H1 (cell line): ENCODE measurements at regions not wholly inside any gene's neighbourhood (a gene's known extent, or its start where the extent isn't known, plus 50 kb on each side); places are given as distances from the start of the nearest gene placed in this dataset.

ENCODE experiments used
- CTCF ChIA-PET: fragments of 300-600 bp; sonication (Branson Sonifier 250); formaldehyde crosslinking; loops from one replicate; lab custom pipeline; 2021; ENCODE audit not compliant: partially characterized antibody; lab: Charles Lee
- POLR2A ChIA-PET: fragments of 300-600 bp; sonication (Branson Sonifier 250); formaldehyde crosslinking; loops from one replicate; lab custom pipeline; 2021; ENCODE audit warnings: inconsistent platforms; ENCODE audit not compliant: partially characterized antibody; lab: Charles Lee
- DNase-seq, 2 experiments: peaks; one replicate each; pipeline versions ENCODE4 v3.0.0 to v3.0.0-alpha.2; 2010 to 2022; ENCODE audit warnings: low spot score in 2 of 2, low read depth in 1 of 2, mixed read lengths in 1 of 2
- FAIRE-seq: peaks from 2 replicates; lab custom pipeline; 2011; peaks lifted over from hg19 to GRCh38; lab: Jason Lieb, UNC
- H2AFZ ChIP-seq: 2 replicates; pipeline ENCODE4 v1.8.1; 2012; ENCODE audit warnings: low read length, inconsistent platforms
- H2AK5ac ChIP-seq: 2 replicates; pipeline ENCODE4 v1.6.1; 2013; ENCODE audit warnings: low read depth, low read length
- H2BK120ac ChIP-seq: replicated peaks from 2 replicates; pipeline ENCODE3; 2013; ENCODE audit warnings: low read depth, low read length, inconsistent platforms
- H2BK12ac ChIP-seq: 2 replicates; pipeline ENCODE4 v1.6.1; 2013; ENCODE audit warnings: low read depth, low read length
- H2BK15ac ChIP-seq: 2 replicates; pipeline ENCODE4 v1.6.1; 2013; ENCODE audit warnings: low read length
- H2BK20ac ChIP-seq: 2 replicates; pipeline ENCODE4 v1.6.1; 2013; ENCODE audit warnings: low read length
- H2BK5ac ChIP-seq: 2 replicates; pipeline ENCODE4 v1.6.1; 2013; ENCODE audit warnings: low read depth, low read length
- H3K14ac ChIP-seq: 2 replicates; pipeline ENCODE4 v1.6.1; 2013; ENCODE audit warnings: inconsistent platforms; ENCODE audit not compliant: insufficient read length
- H3K18ac ChIP-seq: 2 replicates; pipeline ENCODE4 v1.6.1; 2013; ENCODE audit warnings: low read length; ENCODE audit errors: extremely low read depth
- H3K23ac ChIP-seq: 2 replicates; pipeline ENCODE4 v1.6.1; 2013; ENCODE audit warnings: inconsistent platforms; ENCODE audit not compliant: insufficient read length
- H3K23me2 ChIP-seq: 2 replicates; pipeline ENCODE4 v1.6.1; 2013; ENCODE audit warnings: low read depth, low read length
- H3K27ac ChIP-seq: 2 replicates; pipeline ENCODE4 v1.6.1; 2011; ENCODE audit warnings: low read depth, low read length, inconsistent platforms
- H3K27me3 ChIP-seq, 4 experiments: replicated peaks in 1 of 4; 1 replicate in 1 of 4; 2 replicates in 3 of 4; pipeline versions ENCODE4 v1.6.1 to v1.8.1; 2011 to 2013; ENCODE audit warnings: low read length in 3 of 4, mild to moderate bottlenecking in 3 of 4, inconsistent platforms in 2 of 4, mixed read lengths in 2 of 4, moderate library complexity in 1 of 4; ENCODE audit not compliant: control insufficient read depth in 3 of 4, insufficient read depth in 3 of 4; ENCODE audit errors: extremely low read depth in 1 of 4
- H3K36me3 ChIP-seq, 4 experiments: 2 replicates each; pipeline versions ENCODE4 v1.6.1 to v1.8.1; 2011 to 2013; ENCODE audit warnings: mild to moderate bottlenecking in 4 of 4, low read length in 3 of 4, moderate library complexity in 2 of 4, control low read depth in 1 of 4, inconsistent platforms in 1 of 4; ENCODE audit not compliant: insufficient read depth in 4 of 4, control insufficient read depth in 2 of 4
- H3K4ac ChIP-seq: replicated peaks from 2 replicates; pipeline ENCODE3; 2013; ENCODE audit warnings: low read length, low read depth, mixed read lengths, inconsistent platforms; ENCODE audit not compliant: insufficient read length
- H3K4me1 ChIP-seq, 4 experiments: replicated peaks in 1 of 4; 1 replicate in 1 of 4; 2 replicates in 3 of 4; pipeline versions ENCODE4 v1.6.1 to v1.8.1; 2011 to 2013; ENCODE audit warnings: low read length in 3 of 4, inconsistent platforms in 2 of 4, mixed read lengths in 1 of 4; ENCODE audit not compliant: insufficient read depth in 4 of 4, control insufficient read depth in 3 of 4
- H3K4me2 ChIP-seq, 2 experiments: 2 replicates each; pipeline versions ENCODE4 v1.6.1 to v1.8.1; 2011 to 2013; ENCODE audit warnings: low read depth in 2 of 2, low read length in 2 of 2, control low read depth in 1 of 2, inconsistent platforms in 1 of 2, mild to moderate bottlenecking in 1 of 2; ENCODE audit not compliant: insufficient read depth in 1 of 2
- H3K4me3 ChIP-seq, 4 experiments: fragments of 200-600, 300-600 bp in 1 of 4; sonication (generic), shearing (Covaris generic), sonication (Bioruptor Twin) in 1 of 4; 2 replicates each; pipeline versions ENCODE4 v1.5.1 to v1.8.1; 2011 to 2016; ENCODE audit warnings: low read length in 4 of 4, low read depth in 3 of 4, control low read depth in 2 of 4, inconsistent platforms in 2 of 4, mild to moderate bottlenecking in 2 of 4, mixed read lengths in 1 of 4, moderate library complexity in 1 of 4; ENCODE audit not compliant: insufficient read depth in 2 of 4; ENCODE audit errors: extremely low read depth in 1 of 4
- H3K56ac ChIP-seq: replicated peaks from 2 replicates; pipeline ENCODE3; 2013; ENCODE audit warnings: low read depth, mild to moderate bottlenecking, mixed read lengths, low read length, inconsistent platforms; ENCODE audit not compliant: insufficient read length
- H3K79me1 ChIP-seq: 2 replicates; pipeline ENCODE4 v1.6.1; 2013; ENCODE audit warnings: low read depth, low read length, control low read depth
- H3K79me2 ChIP-seq, 2 experiments: 2 replicates each; pipeline versions ENCODE4 v1.6.1 to v1.8.1; 2012 to 2013; ENCODE audit warnings: low read length in 2 of 2, mild to moderate bottlenecking in 2 of 2, inconsistent platforms in 1 of 2; ENCODE audit not compliant: insufficient read depth in 2 of 2, control insufficient read depth in 1 of 2
- H3K9ac ChIP-seq, 4 experiments: replicated peaks in 1 of 4; 1 replicate in 1 of 4; 2 replicates in 3 of 4; pipeline versions ENCODE4 v1.6.1 to v1.8.1; 2011 to 2013; ENCODE audit warnings: low read depth in 3 of 4, low read length in 3 of 4, control low read depth in 2 of 4, mild to moderate bottlenecking in 2 of 4, moderate library complexity in 2 of 4, inconsistent platforms in 1 of 4; ENCODE audit errors: extremely low read depth in 1 of 4
- H3K9me3 ChIP-seq, 2 experiments: 2 replicates each; pipeline versions ENCODE4 v1.6.1 to v1.8.1; 2012 to 2013; ENCODE audit warnings: mild to moderate bottlenecking in 2 of 2, moderate library complexity in 2 of 2, control low read depth in 1 of 2, inconsistent platforms in 1 of 2, low read depth in 1 of 2, low read length in 1 of 2, mixed read lengths in 1 of 2; ENCODE audit not compliant: insufficient read depth in 2 of 2
- H4K20me1 ChIP-seq, 2 experiments: replicated peaks in 1 of 2; 2 replicates each; pipeline versions ENCODE3 to v1.8.1; 2011 to 2013; ENCODE audit warnings: inconsistent platforms in 2 of 2, low read length in 2 of 2, mild to moderate bottlenecking in 1 of 2; ENCODE audit not compliant: insufficient read depth in 2 of 2, control insufficient read depth in 1 of 2
- H4K5ac ChIP-seq: 2 replicates; pipeline ENCODE4 v1.6.1; 2013; ENCODE audit warnings: low read length, low read depth, mixed read lengths, inconsistent platforms; ENCODE audit not compliant: insufficient read length
- H4K8ac ChIP-seq: 2 replicates; pipeline ENCODE4 v1.8.0; 2013; ENCODE audit warnings: mild to moderate bottlenecking, moderate library complexity, low read length, inconsistent platforms; ENCODE audit not compliant: insufficient read depth; ENCODE audit errors: extremely low read depth
- H4K91ac ChIP-seq: replicated peaks from 2 replicates; pipeline ENCODE3; 2013; ENCODE audit warnings: low read length, mixed read lengths, inconsistent platforms; ENCODE audit not compliant: insufficient read length
- SIN3A ChIP-seq, 2 experiments: IDR thresholded peaks in 1 of 2; conservative IDR thresholded peaks in 1 of 2; 2 replicates each; pipeline ENCODE4 v1.6.1; 2011 to 2012; ENCODE audit warnings: low read length in 2 of 2, improper control_type of control experiment in 1 of 2, low read depth in 1 of 2, mild to moderate bottlenecking in 1 of 2
- WGBS, 2 experiments: shearing (Covaris generic) in 1 of 2; methylation state at CpG; one replicate each; pipeline versions ENCODE4 v1.1.6 to v1.1.7; 2013 to 2015; ENCODE audit warnings: low lambda C conversion rate in 2 of 2, mixed read lengths in 2 of 2, inconsistent platforms in 1 of 2, low coverage in 1 of 2, missing lambda C conversion rate in 1 of 2; ENCODE audit not compliant: insufficient replicate concordance in 2 of 2, insufficient coverage in 1 of 2, insufficient read length in 1 of 2; ENCODE audit errors: extremely low coverage in 1 of 2, missing lambda C conversion rate in 1 of 2; 5-methylcytosine and 5-hydroxymethylcytosine counted together

DNA sequence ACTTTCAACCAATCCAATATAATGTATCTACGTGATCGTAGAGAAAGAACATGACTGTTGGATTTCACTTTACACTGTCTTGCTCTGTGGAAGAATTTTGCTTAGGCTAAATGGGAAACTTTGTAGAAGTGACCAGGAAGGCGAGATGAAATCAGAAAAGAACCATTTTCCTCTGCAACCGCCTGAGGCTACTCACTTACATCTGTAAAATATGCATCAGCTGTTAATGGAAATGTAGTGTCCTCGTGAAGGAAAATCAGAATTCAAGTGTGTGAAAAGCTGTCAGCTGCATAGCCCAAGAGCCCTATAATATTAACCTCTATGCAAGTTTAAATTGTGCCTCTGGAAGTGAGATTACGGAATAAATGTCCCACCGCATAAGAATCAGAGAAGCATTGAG lies 277.9 kb downstream of the C6orf118 start:
- ChIA-PET CTCF (no interaction called here), POLR2A (no interaction called here)
- no peak overlapping the region for H2BK15ac ChIP-seq
- H3K23me2 ChIP-seq, result no peaks in the 10 kb centered on the region
- whole genome bisulfite sequencing, 2 experiments, result 94% methylated on average over 7 of the region's 7 CpGs; no CpG with 5 or more reads in 1 of the 2 experiments
- no peak overlapping the region for H2BK120ac ChIP-seq
- H3K4ac ChIP-seq, result no peak overlapping the region
- no peak overlapping the region for H2AK5ac ChIP-seq
- H2BK20ac ChIP-seq, result no peak overlapping the region
- peaks cover 6 to 20% of the 10 kb centered on the region in 2 experiments; a peak in 3 of 4 replicates for H3K9me3 ChIP-seq
- FAIRE-seq (no peak), DNase-seq (no peak)
- no peak overlapping the region for H3K27ac ChIP-seq
- no peak overlapping the region for H4K91ac ChIP-seq
- H4K5ac ChIP-seq, result no peak overlapping the region
- no peaks in the 10 kb centered on the region; a peak in 1 of 8 replicates for H3K36me3 ChIP-seq
- no peak overlapping the region for H3K23ac ChIP-seq
- no peaks in the 10 kb centered on the region for H3K4me1 ChIP-seq
- no peak overlapping the region for H3K14ac ChIP-seq
- H3K4me2 ChIP-seq, result no peak overlapping the region
- no peak overlapping the region for H2AFZ ChIP-seq
- no peak overlapping the region for H4K8ac ChIP-seq
- no peaks in the 10 kb centered on the region for H4K20me1 ChIP-seq
- H3K79me2 ChIP-seq, result no peaks in the 10 kb centered on the region
- H2BK12ac ChIP-seq, result no peak overlapping the region
- no peak overlapping the region for H3K9ac ChIP-seq
- no peaks in the 10 kb centered on the region for H3K27me3 ChIP-seq
- no peak overlapping the region for H3K56ac ChIP-seq
- H3K4me3 ChIP-seq, result no peak overlapping the region
- H2BK5ac ChIP-seq, result no peak overlapping the region
- H3K79me1 ChIP-seq, result no peaks in the 10 kb centered on the region
- no peak overlapping the region for H3K18ac ChIP-seq
- no peak for TF ChIP-seq SIN3A (conservative IDR thresholded peaks at IDR 0.05 in 1 of 2, IDR thresholded peaks at IDR 0.05 in 1 of 2; ENCODE audit: low read depth in 1 of 2, low read length in 2 of 2)
